Chondrocyte (in vitro differentiated cells): ENCODE measurements at regions not wholly inside any gene's neighbourhood (a gene's known extent, or its start where the extent isn't known, plus 50 kb on each side); places are given as distances from the start of the nearest gene placed in this dataset.

Experiments
- DNase-seq: peaks from one replicate; pipeline ENCODE4 v3.0.0; 2021; ENCODE audit warnings: mixed read lengths, low spot score
- H3K27ac Mint-ChIP-seq: one replicate; pipeline ENCODE4 v1.8.0; 2021; ENCODE audit warnings: mild to moderate bottlenecking, moderate library complexity, mixed read lengths; ENCODE audit not compliant: unreplicated experiment
- H3K27me3 Mint-ChIP-seq: 2 replicates; pipeline ENCODE4 v1.8.0; 2021; ENCODE audit warnings: low read depth, mixed read lengths
- H3K36me3 Mint-ChIP-seq: 2 replicates; pipeline ENCODE4 v1.8.0; 2021; ENCODE audit warnings: low read depth, mixed read lengths
- H3K4me1 Mint-ChIP-seq: 2 replicates; pipeline ENCODE4 v1.8.0; 2021; ENCODE audit warnings: low read depth, mild to moderate bottlenecking, mixed read lengths
- H3K4me3 Mint-ChIP-seq: one replicate; pipeline ENCODE4 v1.8.0; 2021; ENCODE audit warnings: mild to moderate bottlenecking, moderate library complexity, mixed read lengths; ENCODE audit not compliant: unreplicated experiment
- H3K9me3 Mint-ChIP-seq: 2 replicates; pipeline ENCODE4 v1.8.0; 2021; ENCODE audit warnings: low read depth, mixed read lengths
- TF ChIP-seq, protein P1 (sequence below): fragments of 200-600 bp; sonication (generic); IDR thresholded peaks from 2 replicates; pipeline ENCODE4 v1.5.0; 2021; ENCODE audit warnings: antibody characterized with exemption, mild to moderate bottlenecking, moderate library complexity

- Mint-ChIP-seq H3K9me3 (peaks cover 31% of the 10 kb centered on the region), H3K36me3 (peaks cover 11% of the 10 kb centered on the region), H3K27me3 (no peaks in the 10 kb centered on the region), H3K4me1 (no peaks in the 10 kb centered on the region), H3K4me3 (no peak overlapping the region), H3K27ac (no peak overlapping the region)
- DNase-seq = no peak
- TF ChIP-seq, protein P1, sequence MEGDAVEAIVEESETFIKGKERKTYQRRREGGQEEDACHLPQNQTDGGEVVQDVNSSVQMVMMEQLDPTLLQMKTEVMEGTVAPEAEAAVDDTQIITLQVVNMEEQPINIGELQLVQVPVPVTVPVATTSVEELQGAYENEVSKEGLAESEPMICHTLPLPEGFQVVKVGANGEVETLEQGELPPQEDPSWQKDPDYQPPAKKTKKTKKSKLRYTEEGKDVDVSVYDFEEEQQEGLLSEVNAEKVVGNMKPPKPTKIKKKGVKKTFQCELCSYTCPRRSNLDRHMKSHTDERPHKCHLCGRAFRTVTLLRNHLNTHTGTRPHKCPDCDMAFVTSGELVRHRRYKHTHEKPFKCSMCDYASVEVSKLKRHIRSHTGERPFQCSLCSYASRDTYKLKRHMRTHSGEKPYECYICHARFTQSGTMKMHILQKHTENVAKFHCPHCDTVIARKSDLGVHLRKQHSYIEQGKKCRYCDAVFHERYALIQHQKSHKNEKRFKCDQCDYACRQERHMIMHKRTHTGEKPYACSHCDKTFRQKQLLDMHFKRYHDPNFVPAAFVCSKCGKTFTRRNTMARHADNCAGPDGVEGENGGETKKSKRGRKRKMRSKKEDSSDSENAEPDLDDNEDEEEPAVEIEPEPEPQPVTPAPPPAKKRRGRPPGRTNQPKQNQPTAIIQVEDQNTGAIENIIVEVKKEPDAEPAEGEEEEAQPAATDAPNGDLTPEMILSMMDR = no peak
Observed at GRCh38 chr2:186984481-186984880, 135.5 kb upstream of the ZSWIM2 start.

GRCh38 chr2:186980787-186981550, 132.0 kb upstream of the ZSWIM2 start:
- H3K36me3 Mint-ChIP-seq = no peaks in the 10 kb centered on the region
- H3K9me3 Mint-ChIP-seq = peaks cover 3% of the 10 kb centered on the region
- H3K4me3 Mint-ChIP-seq = no peak overlapping the region
- H3K27ac Mint-ChIP-seq = no peak overlapping the region
- no peaks in the 10 kb centered on the region for H3K27me3 Mint-ChIP-seq
- H3K4me1 Mint-ChIP-seq = no peaks in the 10 kb centered on the region
- TF ChIP-seq, protein P1 = no peak
- DNase-seq = no peak

GRCh38 chr2:186980117-186980442, 131.1 kb upstream of the ZSWIM2 start:
- no peak overlapping the region for H3K4me3 Mint-ChIP-seq

DNA sequence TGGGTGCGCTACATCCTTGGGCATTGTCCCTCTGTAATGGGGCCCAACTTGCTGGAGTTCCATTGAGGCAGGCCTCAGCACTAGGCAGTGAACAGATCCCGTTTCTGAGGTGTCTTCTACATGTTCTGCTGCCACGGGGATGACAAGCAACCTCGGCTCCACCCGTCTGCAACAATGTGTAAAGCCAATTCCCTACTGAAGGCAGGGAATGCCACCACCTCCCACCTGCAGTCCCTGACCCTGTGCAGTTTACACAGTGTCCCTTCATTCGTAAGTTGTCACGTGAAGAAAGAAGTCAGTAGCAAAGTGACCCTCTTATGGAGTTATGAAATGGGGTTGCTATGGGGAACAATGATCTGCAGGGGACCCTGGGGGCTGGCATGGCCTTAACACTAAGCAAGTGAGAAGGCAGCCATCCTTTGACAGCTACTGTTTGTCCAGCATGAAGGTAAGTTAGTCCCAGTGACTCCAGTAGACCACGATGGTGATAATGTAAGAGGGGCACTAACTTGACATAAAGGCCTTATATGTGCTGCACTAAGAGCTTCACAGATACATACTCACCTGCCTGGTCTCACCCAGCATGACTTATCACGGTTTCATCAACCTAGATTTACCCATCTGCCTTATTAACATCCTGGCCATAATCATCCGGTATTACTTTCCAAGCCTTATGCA, 130.6 kb upstream of the ZSWIM2 start:
- no peak for DNase-seq
- no peaks in the 10 kb centered on the region for H3K9me3 Mint-ChIP-seq
- no peaks in the 10 kb centered on the region for H3K27me3 Mint-ChIP-seq
- TF ChIP-seq, protein P1 = no peak
- no peak overlapping the region for H3K27ac Mint-ChIP-seq
- no peak overlapping the region for H3K4me3 Mint-ChIP-seq
- H3K4me1 Mint-ChIP-seq = no peaks in the 10 kb centered on the region
- no peaks in the 10 kb centered on the region for H3K36me3 Mint-ChIP-seq

More at GRCh38 chr2:186980117-186980442, 131.1 kb upstream of the ZSWIM2 start:
- Mint-ChIP-seq H3K27ac (no peak overlapping the region), H3K4me1 (no peaks in the 10 kb centered on the region), H3K9me3 (no peaks in the 10 kb centered on the region), H3K27me3 (no peaks in the 10 kb centered on the region), H3K36me3 (no peaks in the 10 kb centered on the region)
- DNase-seq = no peak
- TF ChIP-seq, protein P1 = no peak

DNA sequence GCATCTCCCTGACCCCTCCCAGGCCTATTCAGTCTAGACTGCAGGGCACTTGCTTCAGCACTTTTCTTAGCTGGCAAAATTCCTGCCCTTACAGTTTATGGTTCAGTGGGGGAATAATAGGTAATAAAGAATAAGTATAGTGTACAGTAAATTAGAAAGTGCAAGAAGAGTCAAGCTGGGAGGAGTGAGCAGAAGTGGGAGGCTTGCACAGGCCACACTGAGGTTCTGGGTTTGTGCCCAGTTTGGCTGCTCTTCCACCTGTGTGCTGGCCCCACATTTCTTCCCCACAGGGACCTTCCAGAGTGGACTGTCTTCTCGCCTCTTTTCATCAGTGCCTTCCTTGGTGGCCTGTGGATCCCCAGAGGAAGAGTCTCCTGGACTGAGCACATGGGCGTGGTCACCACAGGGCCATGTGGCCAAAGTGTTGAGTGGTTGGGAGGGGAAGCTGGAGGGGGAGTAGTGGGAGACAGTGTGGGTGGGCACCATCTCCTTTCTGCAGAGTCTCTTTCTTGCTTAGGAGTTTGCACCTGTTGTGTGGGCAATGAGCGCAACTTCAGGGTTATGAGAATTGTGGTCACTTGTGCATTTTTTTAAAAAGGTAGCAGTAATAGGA, 128.6 kb upstream of the ZSWIM2 start:
- H3K27ac Mint-ChIP-seq = no peak overlapping the region
- H3K27me3 Mint-ChIP-seq = no peaks in the 10 kb centered on the region
- TF ChIP-seq, protein P1 = no peak
- H3K36me3 Mint-ChIP-seq = no peaks in the 10 kb centered on the region
- no peak overlapping the region for H3K4me3 Mint-ChIP-seq
- DNase-seq = no peak
- H3K9me3 Mint-ChIP-seq = no peaks in the 10 kb centered on the region
- peaks cover 5% of the 10 kb centered on the region for H3K4me1 Mint-ChIP-seq
